ENCODE measurements at regions not wholly inside any gene's neighbourhood (a gene's known extent, or its start where the extent isn't known, plus 50 kb on each side); places are given as distances from the start of the nearest gene placed in this dataset.
"Not testable (repeated sequence)": the region's sequence is repeated elsewhere in the genome, so short reads cannot be mapped to it uniquely, and the experiment has no call there.

GRCh38 chr1:182331387-182331786 is 60.2 kb downstream of the GLUL start:
- no peak for DNase-seq (ENCODE audit: low read depth)

GRCh38 chr1:182330303-182330702 is 61.3 kb downstream of the GLUL start:
- DNase-seq (ENCODE audit: low read depth): no peak

- DNase-seq (ENCODE audit: low read depth): no peak
Measured at GRCh38 chr1:182329471-182329870, 62.1 kb downstream of the GLUL start.

- no peak for DNase-seq (ENCODE audit: low read depth)
Measured at GRCh38 chr1:182328591-182328990, 63.0 kb downstream of the GLUL start.

GRCh38 chr1:182325339-182325738 is 66.3 kb downstream of the GLUL start:
- no peak for DNase-seq (ENCODE audit: low read depth)

- not testable (repeated sequence) for DNase-seq (ENCODE audit: low read depth)
Measured at GRCh38 chr1:182321532-182321931, 70.1 kb downstream of the GLUL start.

GRCh38 chr1:182317611-182318161 is 73.9 kb downstream of the GLUL start:
- no peak for DNase-seq (ENCODE audit: low read depth)

GRCh38 chr1:182316454-182316853 is 75.1 kb downstream of the GLUL start:
- DNase-seq (ENCODE audit: low read depth): not testable (repeated sequence)

- no peak for DNase-seq (ENCODE audit: low read depth)
Measured at GRCh38 chr1:182315167-182315556, 76.4 kb downstream of the GLUL start.

- no peak for DNase-seq (ENCODE audit: low read depth)
Measured at GRCh38 chr1:182309631-182310351, 81.8 kb downstream of the GLUL start.

GRCh38 chr1:182308826-182309225 is 82.8 kb downstream of the GLUL start:
- DNase-seq (ENCODE audit: low read depth): no peak

GRCh38 chr1:182307486-182307885 is 84.1 kb downstream of the GLUL start:
- DNase-seq (ENCODE audit: low read depth): not testable (repeated sequence)

- DNase-seq (ENCODE audit: low read depth): no peak
Measured at GRCh38 chr1:182305861-182306260, 85.7 kb downstream of the GLUL start.

- DNase-seq (ENCODE audit: low read depth): no peak
Measured at GRCh38 chr1:182304627-182305026, 87.0 kb downstream of the GLUL start.

GRCh38 chr1:182304218-182304617 is 87.4 kb downstream of the GLUL start:
- no peak for DNase-seq (ENCODE audit: low read depth)

- DNase-seq (ENCODE audit: low read depth): no peak
Measured at GRCh38 chr1:182303778-182304177, 87.8 kb downstream of the GLUL start.

GRCh38 chr1:182301467-182302198 is 90.0 kb downstream of the GLUL start:
- DNase-seq (ENCODE audit: low read depth): no peak

GRCh38 chr1:182301026-182301436 is 90.6 kb downstream of the GLUL start:
- DNase-seq (ENCODE audit: low read depth): no peak

GRCh38 chr1:182299728-182300616 is 91.6 kb downstream of the GLUL start:
- no peak for DNase-seq (ENCODE audit: low read depth)

- not testable (repeated sequence) for DNase-seq (ENCODE audit: low read depth)
Measured at GRCh38 chr1:182299054-182299727, 92.4 kb downstream of the GLUL start.

GRCh38 chr1:182297335-182297734 is 94.3 kb downstream of the GLUL start:
- DNase-seq (ENCODE audit: low read depth): no peak

- DNase-seq (ENCODE audit: low read depth): no peak
Measured at GRCh38 chr1:182295697-182296096, 95.9 kb downstream of the GLUL start.

All from stimulated activated CD8-positive, alpha-beta memory T cell treated with anti-CD3 and anti-CD28 coated beads, Interleukin-15, amount 100 ng/mL, for 1 hour (primary cell).